ENCODE measurements at regions not wholly inside any gene's neighbourhood (a gene's known extent, or its start where the extent isn't known, plus 50 kb on each side); places are given as distances from the start of the nearest gene placed in this dataset.

- no peak for TF ChIP-seq CTCF (IDR thresholded peaks at IDR 0.05; ENCODE audit: borderline replicate concordance, control extremely low read depth, extremely low read depth, insufficient read depth, missing control alignments)
- in situ Hi-C loops (cut with MboI; ENCODE audit: low sequenced_read_pairs, unreplicated experiment): no loop called here
- DNase-seq (ENCODE audit: low spot score): no peak
These were observed 177.5 kb downstream of the RBM43 start for GRCh38 chr2:151083856-151084795.

DNA sequence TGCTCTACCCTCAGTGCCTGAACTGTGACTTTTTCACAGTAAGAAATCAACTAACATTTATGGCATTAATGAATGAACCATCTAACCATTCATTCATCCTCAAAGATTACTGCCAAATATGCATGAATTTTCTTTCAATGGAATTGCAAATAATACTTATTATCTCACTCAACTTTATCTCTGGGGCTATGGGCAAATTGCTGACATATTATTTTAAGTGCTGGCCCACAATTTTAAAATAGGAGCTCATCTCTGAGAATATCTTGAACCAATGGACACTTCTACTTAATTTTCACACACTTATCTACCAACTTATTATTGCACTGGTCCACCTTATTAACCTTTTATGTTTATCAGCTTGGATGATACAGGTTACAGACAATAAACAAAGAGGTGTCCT, 182.8 kb downstream of the RBM43 start:
- in situ Hi-C loops (cut with MboI; ENCODE audit: low sequenced_read_pairs, unreplicated experiment): no loop called here
- no peak for DNase-seq (ENCODE audit: low spot score)
- no peak for TF ChIP-seq CTCF (IDR thresholded peaks at IDR 0.05; ENCODE audit: borderline replicate concordance, control extremely low read depth, extremely low read depth, insufficient read depth, missing control alignments)

DNA sequence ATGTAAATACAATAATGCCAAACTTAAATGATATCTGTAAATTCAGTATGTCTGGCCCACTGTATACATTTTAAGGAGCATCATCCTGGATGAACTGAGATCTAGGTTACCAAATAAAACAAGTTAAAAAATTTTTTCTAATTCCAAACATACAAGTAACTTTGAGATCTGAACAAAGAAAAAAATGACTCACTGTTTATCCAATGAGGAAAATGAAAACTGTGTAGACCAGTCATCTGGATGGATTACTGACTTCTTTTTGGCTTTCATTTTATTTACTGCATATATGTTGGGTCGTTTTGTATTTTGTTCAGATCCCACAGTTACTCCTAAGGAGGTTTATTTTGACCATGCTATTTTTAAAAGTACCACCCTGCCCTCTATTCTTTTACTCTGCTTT, 189.8 kb downstream of the RBM43 start:
- in situ Hi-C loops (cut with MboI; ENCODE audit: low sequenced_read_pairs, unreplicated experiment): no loop called here
- TF ChIP-seq CTCF (IDR thresholded peaks at IDR 0.05; ENCODE audit: borderline replicate concordance, control extremely low read depth, extremely low read depth, insufficient read depth, missing control alignments): no peak
- DNase-seq (ENCODE audit: low spot score): no peak

GRCh38 chr2:151071382-151071781, 190.3 kb downstream of the RBM43 start:
- in situ Hi-C loops (cut with MboI; ENCODE audit: low sequenced_read_pairs, unreplicated experiment): no loop called here
- TF ChIP-seq CTCF (IDR thresholded peaks at IDR 0.05; ENCODE audit: borderline replicate concordance, control extremely low read depth, extremely low read depth, insufficient read depth, missing control alignments): no peak
- DNase-seq (ENCODE audit: low spot score): no peak

GRCh38 chr2:151070253-151070652, 191.4 kb downstream of the RBM43 start:
- in situ Hi-C loops (cut with MboI; ENCODE audit: low sequenced_read_pairs, unreplicated experiment): no loop called here
- TF ChIP-seq CTCF (IDR thresholded peaks at IDR 0.05; ENCODE audit: borderline replicate concordance, control extremely low read depth, extremely low read depth, insufficient read depth, missing control alignments): no peak
- DNase-seq (ENCODE audit: low spot score): no peak

DNA sequence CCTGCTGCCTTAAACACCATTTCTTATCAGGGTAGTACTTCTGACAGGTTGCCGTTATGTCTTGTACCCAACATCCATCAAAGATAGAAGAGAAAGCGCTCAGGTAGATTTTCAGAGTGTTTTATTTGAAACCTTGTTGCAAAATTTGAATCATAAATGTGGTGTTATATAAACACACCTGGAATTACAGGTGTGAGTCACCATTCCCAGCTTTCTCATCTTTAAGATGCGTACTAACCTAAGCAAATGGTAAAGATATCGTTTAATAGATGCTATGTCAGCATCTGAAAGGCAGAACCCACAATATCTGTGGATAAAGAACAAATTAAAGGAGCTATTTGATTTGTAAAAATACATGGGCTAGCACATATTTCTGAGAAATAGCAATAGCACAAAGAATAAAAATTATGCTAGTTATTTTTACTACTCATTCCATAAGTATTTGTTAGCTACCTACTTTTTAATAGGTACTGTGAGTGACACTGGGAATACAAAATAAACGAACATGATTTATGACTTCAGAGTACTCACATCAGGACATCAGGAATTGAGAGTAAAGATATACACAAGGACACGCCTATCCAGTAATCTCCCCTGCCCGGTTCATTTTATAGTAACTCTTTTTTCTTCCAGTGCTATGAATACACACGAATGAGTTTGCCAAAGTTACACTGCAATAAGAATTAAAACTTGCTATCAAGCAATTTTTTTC, 193.8 kb downstream of the RBM43 start:
- in situ Hi-C loops (cut with MboI; ENCODE audit: low sequenced_read_pairs, unreplicated experiment): no loop called here
- no peak for DNase-seq (ENCODE audit: low spot score)
- TF ChIP-seq CTCF (IDR thresholded peaks at IDR 0.05; ENCODE audit: borderline replicate concordance, control extremely low read depth, extremely low read depth, insufficient read depth, missing control alignments): no peak

Measured in GM13976 (cell line).